ENCODE measurements at regions not wholly inside any gene's neighbourhood (a gene's known extent, or its start where the extent isn't known, plus 50 kb on each side); places are given as distances from the start of the nearest gene placed in this dataset.

- TF ChIP-seq CTCF (conservative IDR thresholded peaks at IDR 0.05; ENCODE audit: low read length) (no peak), EZH2phosphoT487 (IDR thresholded peaks at IDR 0.05; ENCODE audit: borderline replicate concordance, low read depth, low read length) (no peak)
Observed at GRCh38 chr11:127458561-127458960, 458.0 kb upstream of the KIRREL3 start.
